Neural cell (in vitro differentiated cells): ENCODE measurements at regions not wholly inside any gene's neighbourhood (a gene's known extent, or its start where the extent isn't known, plus 50 kb on each side); places are given as distances from the start of the nearest gene placed in this dataset.

ENCODE experiments used
- CTCF ChIP-seq: fragments of 450-650 bp; IDR thresholded peaks from 2 replicates; pipeline ENCODE4 v1.5.1; 2014; ENCODE audit warnings: antibody characterized with exemption, mild to moderate bottlenecking, moderate library complexity; ENCODE audit not compliant: poor library complexity, severe bottlenecking
- EP300 ChIP-seq: fragments of 450-650 bp; conservative IDR thresholded peaks from 2 replicates; pipeline ENCODE4 v1.6.1; 2014; ENCODE audit warnings: antibody characterized with exemption, mild to moderate bottlenecking, moderate library complexity; ENCODE audit not compliant: poor library complexity, severe bottlenecking
- EZH2 ChIP-seq: fragments of 200-600, 300-800 bp; shearing (Covaris generic), sonication (generic); IDR thresholded peaks from 2 replicates; pipeline ENCODE4 v1.6.1; 2014; ENCODE audit warnings: antibody characterized with exemption, low read length, borderline replicate concordance, mild to moderate bottlenecking; ENCODE audit not compliant: insufficient read depth, poor library complexity, severe bottlenecking
- MXI1 ChIP-seq: fragments of 450-650 bp; conservative IDR thresholded peaks from 2 replicates; pipeline ENCODE4 v1.6.1; 2014; ENCODE audit warnings: antibody characterized with exemption, mild to moderate bottlenecking; ENCODE audit not compliant: poor library complexity, severe bottlenecking
- POLR2AphosphoS5 ChIP-seq: IDR thresholded peaks from 2 replicates; pipeline ENCODE4 v1.6.1; 2012
- REST ChIP-seq: IDR thresholded peaks from 2 replicates; pipeline ENCODE4 v1.6.1; 2012; ENCODE audit warnings: borderline replicate concordance
- SMC3 ChIP-seq: fragments of 450-650 bp; conservative IDR thresholded peaks from 2 replicates; pipeline ENCODE4 v1.6.1; 2014; ENCODE audit warnings: antibody characterized with exemption, mild to moderate bottlenecking, moderate library complexity; ENCODE audit not compliant: poor library complexity
- TAF1 ChIP-seq: IDR thresholded peaks from 2 replicates; pipeline ENCODE4 v1.6.1; 2012; ENCODE audit warnings: low read depth

DNA sequence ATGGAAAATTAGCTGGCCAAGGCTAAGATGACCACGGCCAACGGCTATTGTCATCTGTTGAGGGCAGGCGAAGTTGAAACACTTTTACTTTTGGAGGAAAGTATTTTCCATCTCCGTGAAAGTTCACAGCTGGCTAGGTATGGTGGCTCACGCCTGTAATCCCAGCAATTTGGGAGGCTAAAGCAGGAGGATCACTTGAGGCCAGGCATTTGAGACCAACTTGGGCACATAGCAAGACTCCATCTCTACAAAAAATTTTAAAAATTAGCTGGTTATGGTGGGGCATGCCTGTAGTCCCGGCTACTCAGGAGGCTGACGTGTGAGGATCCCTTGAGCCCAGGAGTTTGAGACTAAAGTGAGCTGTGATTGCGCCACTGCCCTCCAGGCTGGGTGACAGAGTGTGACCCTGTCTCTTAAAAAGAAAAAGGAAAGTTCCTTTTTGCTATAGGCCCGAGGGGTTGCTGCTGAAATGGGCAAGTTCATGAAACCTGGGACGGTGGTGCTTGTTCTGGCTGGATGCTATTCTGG lies 85.5 kb upstream of the MKLN1 start:
- TF ChIP-seq CTCF: no peak
- TF ChIP-seq TAF1: no peak
- TF ChIP-seq EP300: no peak
- no peak for TF ChIP-seq POLR2AphosphoS5
- TF ChIP-seq REST: no peak
- no peak for TF ChIP-seq EZH2
- TF ChIP-seq MXI1: no peak
- TF ChIP-seq SMC3: no peak
